DND-41 (cell line): ENCODE measurements at regions not wholly inside any gene's neighbourhood (a gene's known extent, or its start where the extent isn't known, plus 50 kb on each side); places are given as distances from the start of the nearest gene placed in this dataset.

Experiments used
- ATAC-seq: fragments of 200-7000 bp; cut with Tn5 transposase; 3 replicates; pipeline ENCODE4 v1.9.1; 2021; ENCODE audit warnings: low read depth; ENCODE audit not compliant: insufficient read depth
- DNase-seq: peaks from one replicate; pipeline ENCODE4 v3.0.0-alpha.2; 2020
- H2AFZ ChIP-seq: 2 replicates; pipeline ENCODE4 v1.6.0; 2012; ENCODE audit warnings: low read depth, low read length
- H3K27ac ChIP-seq: 2 replicates; pipeline ENCODE4 v1.5.1; 2012; ENCODE audit warnings: low read length, inconsistent platforms
- H3K27me3 ChIP-seq: fragments of 200-600 bp; sonication (generic); 2 replicates; pipeline ENCODE4 v1.6.0; 2012; ENCODE audit warnings: low read length, mild to moderate bottlenecking, inconsistent platforms; ENCODE audit not compliant: insufficient read depth, poor library complexity
- H3K36me3 ChIP-seq: 2 replicates; pipeline ENCODE4 v1.5.1; 2012; ENCODE audit warnings: low read length, inconsistent platforms; ENCODE audit not compliant: insufficient read depth
- H3K4me1 ChIP-seq: 2 replicates; pipeline ENCODE4 v1.5.1; 2012; ENCODE audit warnings: mild to moderate bottlenecking, low read length; ENCODE audit not compliant: insufficient read depth
- H3K4me2 ChIP-seq: 2 replicates; pipeline ENCODE4 v1.6.0; 2012; ENCODE audit warnings: mild to moderate bottlenecking, moderate library complexity, low read length, inconsistent platforms; ENCODE audit not compliant: insufficient read depth
- H3K4me3 ChIP-seq, 2 experiments: fragments of 200-600 bp in 1 of 2; shearing (Covaris generic) in 1 of 2; 2 replicates each; pipeline ENCODE4 v1.5.1; 2012 to 2016; ENCODE audit warnings: inconsistent platforms in 2 of 2, low read length in 2 of 2, mild to moderate bottlenecking in 2 of 2, low read depth in 1 of 2, moderate library complexity in 1 of 2
- H3K79me2 ChIP-seq: 2 replicates; pipeline ENCODE4 v1.6.0; 2012; ENCODE audit warnings: low read length, inconsistent platforms; ENCODE audit not compliant: insufficient read depth
- H3K9ac ChIP-seq: 2 replicates; pipeline ENCODE4 v1.6.0; 2012; ENCODE audit warnings: low read depth, mild to moderate bottlenecking, inconsistent platforms, low read length, moderate library complexity
- H3K9me3 ChIP-seq: 2 replicates; pipeline ENCODE4 v1.5.1; 2012; ENCODE audit warnings: low read length, moderate library complexity, mild to moderate bottlenecking, inconsistent platforms; ENCODE audit not compliant: insufficient read depth, severe bottlenecking
- H4K20me1 ChIP-seq: 2 replicates; pipeline ENCODE4 v1.6.0; 2012; ENCODE audit warnings: low read length; ENCODE audit not compliant: insufficient read depth
- CTCF ChIP-seq: IDR thresholded peaks from 2 replicates; pipeline ENCODE4 v1.5.1; 2012; ENCODE audit warnings: borderline replicate concordance, low read length, moderate library complexity, mild to moderate bottlenecking; ENCODE audit not compliant: poor library complexity, severe bottlenecking; ENCODE audit errors: extremely low read depth
- EZH2 ChIP-seq: IDR thresholded peaks from 3 replicates; pipeline ENCODE4 v1.6.1; 2012; ENCODE audit warnings: borderline replicate concordance, low read depth, mild to moderate bottlenecking, moderate library complexity, low read length, inconsistent platforms; ENCODE audit not compliant: severe bottlenecking

- Histone ChIP-seq H3K27me3 (no peaks in the 10 kb centered on the region), H2AFZ (no peak overlapping the region), H3K4me1 (peaks cover 89% of the 10 kb centered on the region), H4K20me1 (no peaks in the 10 kb centered on the region), H3K36me3 (no peaks in the 10 kb centered on the region), H3K27ac (peak overlapping the region; percentile 100), H3K9me3 (peaks cover 4% of the 10 kb centered on the region), H3K79me2 (no peaks in the 10 kb centered on the region), H3K4me2 (peak overlapping the region; percentile 54; the same call in 1 of the 2 replicates), H3K9ac (peak overlapping the region; percentile 60), H3K4me3 (no peak overlapping the region)
- ATAC-seq (no peak), DNase-seq (no peak)
- no peak for TF ChIP-seq CTCF
These were observed 162.6 kb upstream of the SLC39A10 start for GRCh38 chr2:195494451-195494850.

GRCh38 chr2:195493416-195493815 lies 163.6 kb upstream of the SLC39A10 start:
- peaks cover 99% of the 10 kb centered on the region for H3K4me1 ChIP-seq
- DNase-seq: peak; percentile 50
- no peak overlapping the region for H3K4me3 ChIP-seq
- H3K36me3 ChIP-seq: no peaks in the 10 kb centered on the region
- peak; percentile 18 for ATAC-seq
- H3K9me3 ChIP-seq: peaks cover 4% of the 10 kb centered on the region
- H3K4me2 ChIP-seq: no peak overlapping the region
- H3K27ac ChIP-seq: peak overlapping the region; percentile 100
- no peak overlapping the region for H2AFZ ChIP-seq
- H4K20me1 ChIP-seq: no peaks in the 10 kb centered on the region
- TF ChIP-seq CTCF (no peak), EZH2 (no peak)
- H3K79me2 ChIP-seq: no peaks in the 10 kb centered on the region
- no peaks in the 10 kb centered on the region for H3K27me3 ChIP-seq
- H3K9ac ChIP-seq: 0 out of 2 replicates have a peak overlapping the region, but pooled peaks have one; percentile 5

GRCh38 chr2:195490319-195490718 lies 166.7 kb upstream of the SLC39A10 start:
- Histone ChIP-seq H3K36me3 (no peaks in the 10 kb centered on the region), H2AFZ (no peak overlapping the region; the same call in 1 of the 2 replicates), H3K79me2 (no peaks in the 10 kb centered on the region), H3K4me2 (no peak overlapping the region), H3K4me3 (no peak overlapping the region), H3K27me3 (no peaks in the 10 kb centered on the region), H4K20me1 (no peaks in the 10 kb centered on the region), H3K4me1 (peaks cover 100% of the 10 kb centered on the region), H3K9ac (peak overlapping the region; percentile 3; the same call in 1 of the 2 replicates), H3K27ac (peak overlapping the region; percentile 100), H3K9me3 (peaks cover 4% of the 10 kb centered on the region)
- TF ChIP-seq EZH2: no peak
- no peak for TF ChIP-seq CTCF
- DNase-seq: peak; percentile 40
- no peak for ATAC-seq

GRCh38 chr2:195489101-195489500 lies 167.9 kb upstream of the SLC39A10 start:
- peaks cover 4% of the 10 kb centered on the region for H3K9me3 ChIP-seq
- DNase-seq (no peak), ATAC-seq (no peak)
- H4K20me1 ChIP-seq: no peaks in the 10 kb centered on the region
- peak overlapping the region; percentile 100 for H3K27ac ChIP-seq
- H3K4me3 ChIP-seq: no peak overlapping the region
- TF ChIP-seq EZH2 (no peak), CTCF (no peak)
- no peaks in the 10 kb centered on the region for H3K27me3 ChIP-seq
- H3K36me3 ChIP-seq: no peaks in the 10 kb centered on the region
- H3K79me2 ChIP-seq: no peaks in the 10 kb centered on the region
- H2AFZ ChIP-seq: no peak overlapping the region
- H3K9ac ChIP-seq: peak overlapping the region; percentile 69; the same call in 1 of the 2 replicates
- H3K4me1 ChIP-seq: peaks cover 100% of the 10 kb centered on the region
- H3K4me2 ChIP-seq: no peak overlapping the region
